ENCODE measurements at regions not wholly inside any gene's neighbourhood (a gene's known extent, or its start where the extent isn't known, plus 50 kb on each side); places are given as distances from the start of the nearest gene placed in this dataset.
"Not testable (repeated sequence)": the region's sequence is repeated elsewhere in the genome, so short reads cannot be mapped to it uniquely, and the experiment has no call there.

DNA sequence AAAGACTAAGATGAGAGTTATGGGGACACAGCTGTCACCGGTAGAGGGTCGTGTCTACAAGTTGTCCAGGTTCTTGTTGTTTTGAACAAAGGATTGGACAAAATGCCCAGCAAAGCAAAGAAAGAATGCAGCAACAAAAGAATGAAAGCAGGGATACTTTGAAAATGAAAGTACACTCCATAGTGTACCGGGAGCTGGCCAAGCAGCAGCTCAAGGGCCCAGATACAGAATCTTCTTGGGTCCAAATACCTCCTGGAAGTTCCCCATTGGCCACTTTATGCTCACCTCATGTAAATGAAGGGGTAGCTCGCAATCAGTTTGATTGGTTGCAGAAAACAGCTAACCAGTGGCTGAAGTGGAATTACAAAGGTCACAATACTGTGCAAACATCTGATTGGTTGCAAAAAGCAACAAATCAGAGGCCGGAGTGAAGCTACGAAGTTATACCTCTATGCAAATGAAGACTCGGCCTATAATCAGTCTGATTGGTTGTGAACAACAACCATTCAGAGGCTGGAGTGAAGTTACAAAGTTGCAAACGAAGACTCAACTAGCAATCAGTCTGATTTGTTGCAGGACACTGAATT is 474.9 kb upstream of the TMEFF2 start:
- DNase-seq (ENCODE audit: low read depth in 2 of 2) = no peak

DNA sequence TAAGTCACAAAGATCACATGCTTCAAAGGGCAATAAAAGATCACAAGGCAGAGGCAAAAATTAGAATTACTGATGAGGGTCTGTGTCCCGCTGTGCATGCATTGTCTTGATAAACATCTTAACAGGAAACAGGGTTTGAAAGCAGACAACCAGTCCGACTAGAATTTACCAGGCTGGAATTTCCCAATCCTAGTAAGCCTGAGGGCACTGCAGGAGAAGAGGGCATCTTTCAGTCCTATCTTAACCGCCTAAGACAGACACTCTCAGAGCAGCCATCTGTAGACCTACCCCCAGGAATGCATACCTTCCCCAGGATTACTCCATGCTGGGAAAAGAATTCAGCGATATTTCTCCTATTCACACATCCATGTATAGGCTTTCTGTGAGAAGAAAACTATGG is 465.8 kb upstream of the TMEFF2 start:
- not testable (repeated sequence) for DNase-seq (ENCODE audit: low read depth in 2 of 2)

DNA sequence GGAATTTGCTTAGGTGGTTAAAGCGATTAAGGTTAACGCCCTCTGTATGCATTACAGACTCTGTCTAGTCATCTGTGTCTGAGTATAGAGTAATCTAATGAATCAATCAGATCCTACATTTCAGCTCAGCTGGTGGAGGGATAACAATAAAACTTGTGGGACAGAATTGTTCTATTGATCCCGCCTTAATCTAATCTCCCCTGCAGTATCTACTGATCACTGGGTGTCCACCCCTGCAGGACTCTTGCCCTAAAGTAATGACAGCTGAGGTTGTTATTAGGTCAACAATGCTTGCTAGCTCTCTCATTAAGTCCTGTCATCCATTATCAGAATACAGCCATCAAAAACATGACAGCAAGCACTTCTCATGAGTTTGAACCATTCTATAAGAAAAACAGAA is 462.6 kb upstream of the TMEFF2 start:
- no peak for DNase-seq (ENCODE audit: low read depth in 2 of 2)

DNA sequence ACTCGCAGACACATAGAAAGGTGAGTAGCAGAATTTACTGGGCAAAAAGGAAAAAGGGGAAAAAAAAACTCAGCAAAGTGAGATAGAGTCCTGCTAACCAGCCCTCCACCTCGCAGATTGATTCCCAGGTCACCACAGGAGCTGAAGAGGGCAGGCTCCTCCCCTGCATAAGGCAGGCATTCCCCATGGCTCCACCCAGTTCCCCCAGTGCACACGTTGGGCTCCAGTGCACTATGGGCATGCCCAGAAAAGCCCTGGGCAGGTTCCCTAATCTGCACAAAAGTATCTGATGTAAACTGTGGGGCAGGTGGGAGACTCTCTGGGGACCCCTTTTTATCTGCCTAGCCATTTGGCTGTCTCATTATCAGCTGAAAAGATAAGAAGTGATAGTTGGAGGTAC is 461.2 kb upstream of the TMEFF2 start:
- no peak for DNase-seq (ENCODE audit: low read depth in 2 of 2)

DNA sequence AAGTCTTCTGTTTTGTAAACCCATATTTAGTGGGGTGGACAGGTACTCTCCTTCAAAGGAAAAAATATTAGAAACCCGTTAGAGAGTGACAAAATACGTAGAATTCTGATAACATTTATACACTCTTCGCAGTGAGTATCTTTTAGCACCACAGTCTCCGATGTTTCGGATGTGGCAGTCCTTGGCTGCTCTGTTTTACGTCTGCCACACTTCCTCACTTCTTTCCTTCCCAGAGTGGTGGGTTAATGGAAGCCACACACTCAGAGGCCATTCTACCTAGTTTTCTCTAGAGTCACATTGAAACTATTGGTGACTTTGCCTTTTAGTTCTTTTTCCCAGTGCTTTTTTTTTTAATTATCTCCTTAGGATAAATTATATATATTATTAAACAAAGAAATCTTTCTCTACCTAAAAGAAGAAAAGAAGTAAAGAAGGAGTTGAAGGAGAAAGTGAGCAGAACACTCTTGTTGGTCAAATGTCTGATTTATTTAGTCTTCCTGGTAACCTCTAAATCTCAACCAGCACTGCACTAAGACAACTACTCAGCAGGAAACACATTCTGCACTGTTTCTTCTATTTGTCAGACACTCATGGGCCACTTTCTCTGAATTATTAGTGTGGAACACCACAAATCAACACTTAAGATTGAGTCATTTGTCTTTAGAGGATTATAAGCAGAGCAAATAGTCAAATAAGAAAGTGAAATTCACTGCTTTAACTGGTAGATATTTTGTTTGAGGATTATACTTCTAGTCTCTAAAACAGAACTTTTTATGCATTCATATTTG is 451.3 kb upstream of the TMEFF2 start:
- no peak for DNase-seq (ENCODE audit: low read depth in 2 of 2)

DNA sequence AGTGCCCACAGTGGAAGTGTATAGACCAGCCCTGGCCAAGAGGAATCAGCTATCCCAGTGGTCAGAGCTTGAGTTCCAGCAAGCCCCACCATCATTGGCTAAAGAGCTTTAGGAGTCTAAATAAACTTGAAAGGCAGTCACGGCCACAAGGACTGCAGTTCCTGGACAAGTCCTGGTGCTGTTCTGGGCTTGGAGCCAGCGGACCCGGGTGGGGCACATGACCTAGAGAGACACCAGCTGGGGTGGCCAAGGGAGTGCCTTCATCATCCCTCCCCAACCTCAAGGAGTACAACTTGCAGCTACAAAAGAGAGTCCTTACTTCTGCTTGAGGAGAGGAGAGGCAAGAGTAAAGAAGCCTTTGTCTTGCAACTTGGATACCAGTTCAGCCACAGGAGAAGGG is 439.8 kb upstream of the TMEFF2 start:
- DNase-seq (ENCODE audit: low read depth in 2 of 2) = no peak

DNA sequence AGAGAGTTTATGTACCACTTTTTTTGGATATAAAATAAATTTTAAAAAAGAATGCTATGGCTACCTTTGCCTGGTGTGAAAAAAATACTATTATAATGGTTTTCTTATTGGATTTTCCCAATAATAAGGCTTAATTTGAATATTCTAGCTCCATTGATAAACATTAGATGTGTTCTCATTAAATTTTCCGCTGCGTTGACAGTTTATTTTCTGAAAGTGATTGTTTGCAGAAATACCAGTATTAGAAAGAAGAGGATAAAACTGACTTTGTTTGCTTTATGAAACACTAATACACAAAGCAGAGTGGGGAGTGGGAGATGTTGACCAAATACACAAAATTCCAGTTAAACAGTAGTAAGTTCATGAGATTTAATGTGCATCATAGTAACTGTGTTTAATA is 433.3 kb upstream of the TMEFF2 start:
- DNase-seq (ENCODE audit: low read depth in 2 of 2) = no peak

DNA sequence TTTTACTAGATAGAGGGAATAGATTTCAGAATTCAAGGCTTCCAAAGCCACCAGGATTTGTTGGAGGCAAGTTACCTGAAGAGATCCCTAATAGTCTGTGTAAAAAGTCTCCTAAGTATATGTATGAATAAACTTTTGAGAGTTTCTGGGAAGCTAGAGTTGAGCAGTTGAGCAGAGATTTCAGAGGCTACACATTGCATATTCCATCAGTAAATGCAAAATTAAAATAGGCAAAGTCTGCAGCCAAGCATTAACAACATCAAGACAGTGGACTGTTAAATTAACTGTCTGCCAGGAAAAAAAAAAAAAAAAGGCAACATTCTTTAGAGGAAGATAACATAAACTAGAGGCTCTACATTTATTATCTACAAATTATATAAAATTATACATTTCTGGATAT is 420.4 kb upstream of the TMEFF2 start:
- no peak for DNase-seq (ENCODE audit: low read depth in 2 of 2)

DNA sequence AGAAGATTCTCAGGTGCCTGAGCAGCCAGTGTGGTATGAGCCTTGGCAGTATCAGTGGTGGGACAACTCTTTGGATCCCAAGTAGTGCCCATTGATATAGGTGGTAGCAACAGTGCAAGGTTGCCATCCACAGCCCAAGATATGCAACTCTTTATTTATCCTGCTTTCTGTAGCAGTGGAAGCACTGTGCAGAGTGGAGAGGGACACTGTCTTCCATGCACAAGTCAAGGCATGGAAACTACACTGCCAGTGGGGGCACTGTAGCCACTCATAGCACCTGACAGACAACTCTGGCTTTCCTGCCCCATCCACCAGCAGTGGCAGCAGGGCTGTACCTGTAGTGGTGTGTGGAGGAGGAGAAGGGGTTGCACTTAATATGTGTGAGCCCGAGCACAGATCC is 409.6 kb upstream of the TMEFF2 start:
- no peak for DNase-seq (ENCODE audit: low read depth in 2 of 2)

DNA sequence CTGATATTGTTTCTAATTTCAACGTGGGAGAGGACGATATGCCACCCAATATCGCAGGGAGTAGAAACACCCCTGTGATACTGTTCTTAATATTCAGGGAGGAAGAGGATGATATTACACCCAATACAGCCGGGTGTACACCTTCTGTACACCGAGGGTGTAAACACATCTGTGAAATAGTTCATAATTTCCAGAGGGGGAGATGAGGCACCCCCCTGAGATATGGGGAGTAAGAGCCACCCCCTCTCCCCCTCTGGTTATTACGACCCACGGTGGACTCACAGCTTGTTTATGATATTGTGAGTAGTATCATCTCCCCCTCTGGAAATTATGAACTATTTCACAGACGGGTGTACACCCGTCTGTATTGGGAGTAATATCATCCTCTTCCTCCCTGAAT is 403.9 kb upstream of the TMEFF2 start:
- not testable (repeated sequence) for DNase-seq (ENCODE audit: low read depth in 2 of 2)

DNA sequence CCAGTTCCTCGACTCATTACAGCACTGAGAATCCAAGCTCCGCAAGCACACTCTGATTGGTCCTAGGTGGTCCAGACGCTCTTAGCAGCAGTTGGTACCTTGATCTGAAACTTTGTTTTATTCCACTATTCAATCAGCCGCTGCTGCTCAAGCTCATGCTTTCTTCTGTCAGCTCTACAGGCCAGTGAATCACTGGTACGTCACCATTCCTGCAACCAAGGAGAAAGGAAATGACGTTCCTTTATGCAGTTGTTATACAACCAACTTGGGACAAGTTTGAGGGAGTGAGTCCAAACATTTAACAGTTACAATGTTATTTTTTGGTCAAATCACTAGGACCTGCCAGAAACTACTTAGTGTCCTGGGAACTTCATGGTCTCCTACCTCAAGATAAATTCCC is 398.8 kb upstream of the TMEFF2 start:
- DNase-seq (ENCODE audit: low read depth in 2 of 2) = no peak

DNA sequence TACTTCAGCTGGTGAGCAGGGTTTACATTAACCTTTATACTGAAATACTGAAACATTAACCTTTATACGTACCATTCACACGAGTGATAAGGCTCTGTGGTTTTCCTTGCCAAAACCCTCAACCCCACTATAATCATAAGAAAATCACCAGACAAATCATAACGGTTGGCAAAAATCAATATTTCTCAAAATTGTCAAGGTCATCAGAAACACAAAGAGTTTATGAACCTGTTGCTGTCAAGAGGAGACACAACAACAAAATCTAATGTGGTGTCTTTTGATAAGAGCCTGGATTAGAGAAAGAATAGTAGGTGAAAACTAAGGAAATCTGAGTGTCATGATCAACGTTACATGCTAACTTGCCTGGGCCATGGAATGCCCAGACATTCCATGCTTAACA is 396.9 kb upstream of the TMEFF2 start:
- DNase-seq (ENCODE audit: low read depth in 2 of 2) = no peak

DNA sequence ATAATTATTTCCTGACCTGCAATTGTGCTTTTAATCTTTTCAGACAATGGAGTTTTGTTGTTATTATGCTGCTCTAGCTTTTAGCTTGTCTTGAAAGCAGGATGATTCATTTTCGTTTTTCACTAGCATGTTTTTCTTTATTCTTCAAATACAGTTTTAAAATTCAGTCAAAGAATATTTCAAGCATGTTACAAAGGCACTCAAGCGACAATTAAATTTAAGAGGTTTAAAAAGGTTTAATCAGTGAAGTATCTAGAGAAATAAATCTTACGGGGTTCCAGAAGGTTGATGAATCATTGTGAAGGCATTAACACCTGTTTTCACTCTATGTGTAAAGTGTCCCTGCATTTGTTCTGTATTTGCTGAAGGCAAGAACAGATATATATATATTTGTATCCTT is 390.7 kb upstream of the TMEFF2 start:
- DNase-seq (ENCODE audit: low read depth in 2 of 2) = no peak

DNA sequence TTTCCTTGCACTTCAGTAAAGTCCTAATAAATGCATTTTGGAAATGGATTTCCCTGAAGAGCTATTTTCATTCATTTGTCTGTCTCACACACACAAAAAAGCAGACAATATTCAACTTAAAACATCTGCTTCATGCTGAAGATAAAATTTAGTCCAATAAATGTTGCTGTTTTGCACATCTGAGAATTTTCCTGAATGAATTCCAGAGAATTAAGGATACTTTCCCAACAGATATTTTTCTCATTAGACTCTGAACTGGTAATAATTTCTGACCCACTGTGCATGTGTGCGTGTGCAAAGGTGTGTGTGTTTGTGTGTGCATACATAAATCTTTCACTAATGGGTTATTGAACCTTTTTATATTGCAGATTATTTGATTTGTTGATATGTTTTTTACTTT is 390.2 kb upstream of the TMEFF2 start:
- no peak for DNase-seq (ENCODE audit: low read depth in 2 of 2)

DNA sequence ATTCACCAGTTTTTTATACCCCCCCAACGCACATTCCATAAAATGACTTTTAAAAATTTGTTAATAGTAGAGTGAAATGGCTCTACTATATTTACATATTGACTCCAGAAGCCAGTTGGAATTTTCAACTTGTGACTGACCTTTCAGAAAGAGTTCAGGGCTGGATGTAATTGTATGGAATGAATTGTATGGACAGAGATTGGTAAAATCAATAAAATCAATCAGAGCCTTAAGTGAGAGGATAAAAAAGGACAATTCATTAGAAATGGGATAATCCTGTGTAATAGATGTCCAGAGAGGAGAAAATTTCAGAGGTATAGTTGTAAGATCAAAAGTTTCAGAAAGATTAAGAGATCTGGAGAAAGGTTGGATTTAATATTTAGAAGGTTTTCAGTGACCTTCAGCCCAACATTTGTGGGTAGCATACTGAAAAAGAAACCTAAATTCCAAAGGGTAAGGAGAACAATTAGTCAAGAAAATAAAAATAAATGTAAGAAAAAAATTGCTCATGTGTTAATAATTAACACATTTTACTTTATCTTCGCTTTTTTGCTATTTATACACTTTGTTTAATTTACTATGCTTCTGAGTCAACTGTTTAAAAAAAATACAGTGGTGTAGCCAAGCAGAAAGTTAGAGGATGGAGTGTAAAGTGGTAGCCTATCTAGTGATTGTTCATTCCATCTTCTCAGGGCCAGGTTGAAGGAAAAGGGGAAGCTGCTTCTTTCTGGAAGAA is 385.4 kb upstream of the TMEFF2 start:
- DNase-seq (ENCODE audit: low read depth in 2 of 2) = no peak

DNA sequence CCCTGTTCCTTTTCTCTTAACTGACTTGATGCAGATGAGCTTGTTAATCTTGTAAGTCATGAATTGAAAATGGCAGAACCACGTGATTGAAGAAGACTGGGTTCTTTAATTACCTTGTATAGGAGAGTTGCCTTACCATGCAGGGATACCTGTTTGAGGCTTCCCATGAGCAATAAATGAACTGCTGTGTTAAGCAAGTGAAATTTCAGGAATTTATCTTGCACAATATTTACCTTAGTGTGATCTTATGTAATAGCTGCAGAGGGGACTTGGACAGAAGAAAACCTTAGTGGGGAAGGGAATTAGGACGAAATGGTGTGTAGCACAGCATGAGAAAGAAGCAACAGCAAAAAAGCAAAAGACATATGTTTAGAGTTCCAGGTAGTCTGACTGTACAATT is 384.0 kb upstream of the TMEFF2 start:
- DNase-seq (ENCODE audit: low read depth in 2 of 2) = no peak

DNA sequence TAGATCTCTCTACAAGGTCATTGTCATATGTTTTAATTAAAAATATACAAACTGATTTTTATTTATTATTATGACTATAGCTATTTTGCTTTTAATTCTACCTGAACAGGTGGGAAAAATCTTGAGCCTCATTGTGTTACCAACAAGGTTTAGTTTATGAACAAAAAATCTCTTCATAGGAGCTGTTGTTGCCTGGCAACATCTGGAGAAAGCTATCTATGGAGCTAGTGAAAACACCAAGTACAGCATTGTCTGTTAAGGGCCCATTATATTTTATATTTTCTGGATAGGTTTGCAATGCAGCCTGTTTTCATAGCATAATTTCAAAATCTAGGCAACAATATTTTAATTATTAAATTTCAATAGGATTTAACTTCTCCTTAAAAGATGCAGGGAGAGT is 383.0 kb upstream of the TMEFF2 start:
- DNase-seq (ENCODE audit: low read depth in 2 of 2) = no peak

DNA sequence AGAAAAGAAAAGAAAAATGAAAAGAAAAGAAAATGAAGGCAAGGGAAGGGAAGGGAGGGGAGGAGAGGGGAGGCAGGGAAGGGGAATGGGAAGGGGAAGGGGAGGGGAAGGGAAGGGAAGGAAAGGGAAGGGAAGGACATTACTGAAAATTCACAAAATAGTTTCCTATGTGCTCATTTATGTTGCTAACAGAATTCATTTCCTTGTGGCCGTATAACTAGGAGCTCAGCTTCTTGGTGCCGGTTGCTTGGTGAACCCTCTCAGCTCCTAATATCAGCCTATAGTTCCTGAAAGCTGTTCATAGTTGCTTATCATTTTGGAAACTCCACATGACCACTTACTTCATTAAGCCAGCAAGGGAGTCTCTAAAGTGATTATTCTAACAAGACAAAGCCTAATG is 379.8 kb upstream of the TMEFF2 start:
- no peak for DNase-seq (ENCODE audit: low read depth in 2 of 2)

DNA sequence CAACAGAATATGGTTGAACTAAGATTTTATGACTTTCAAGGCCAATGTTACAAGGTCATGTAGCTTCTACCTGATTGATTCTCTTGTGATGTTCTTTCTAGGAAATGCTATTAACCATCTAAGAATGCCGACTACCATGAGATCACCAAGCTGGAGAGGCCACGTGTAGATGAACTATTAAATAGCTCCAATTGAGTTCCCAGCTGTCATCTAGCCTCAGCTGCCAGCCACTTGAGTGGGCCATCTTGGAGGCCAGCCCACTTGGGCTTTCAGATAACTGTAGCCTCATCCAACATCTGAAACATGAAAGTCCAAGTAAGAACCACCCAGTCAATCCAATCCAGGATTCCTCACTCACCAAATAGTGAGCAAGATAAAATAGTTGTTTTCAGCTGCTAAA is 376.9 kb upstream of the TMEFF2 start:
- DNase-seq (ENCODE audit: low read depth in 2 of 2) = no peak

DNA sequence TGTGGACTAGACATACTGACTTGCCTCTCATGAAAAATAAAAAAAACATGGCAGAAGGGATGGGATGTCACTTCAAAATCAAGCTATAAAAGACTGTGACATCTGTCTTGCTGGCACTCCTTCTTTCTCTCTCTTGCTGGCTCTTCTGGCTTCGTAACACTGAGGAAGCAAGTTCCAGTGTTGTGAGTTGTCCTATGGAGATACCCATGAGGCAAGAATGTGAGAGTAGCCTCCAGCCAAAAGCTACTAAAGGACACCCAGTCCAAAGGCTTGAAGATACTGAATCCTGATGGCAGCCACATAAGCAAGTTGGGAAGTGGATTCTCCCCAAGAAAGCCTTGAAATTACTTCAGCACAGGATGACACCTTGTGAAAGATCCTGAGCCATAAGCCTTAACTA is 376.1 kb upstream of the TMEFF2 start:
- no peak for DNase-seq (ENCODE audit: low read depth in 2 of 2)

DNA sequence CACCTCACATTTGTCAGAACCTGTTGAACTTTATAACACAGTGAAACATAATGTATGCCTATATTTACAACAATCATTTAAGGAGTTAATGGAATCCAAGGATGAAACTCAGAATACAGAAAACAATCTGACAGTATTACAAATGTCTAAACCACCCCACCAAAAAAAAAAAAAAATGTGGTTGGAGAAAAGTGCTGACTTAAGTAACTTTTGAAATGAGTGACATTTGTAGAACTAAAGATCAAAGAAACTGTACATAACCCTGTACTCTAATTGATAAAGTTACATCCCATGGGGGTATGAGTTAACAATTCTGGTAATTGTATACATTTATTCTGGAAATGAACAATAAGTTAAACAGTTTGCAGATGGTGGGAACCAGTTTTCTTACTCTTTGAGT is 372.1 kb upstream of the TMEFF2 start:
- no peak for DNase-seq (ENCODE audit: low read depth in 2 of 2)

DNA sequence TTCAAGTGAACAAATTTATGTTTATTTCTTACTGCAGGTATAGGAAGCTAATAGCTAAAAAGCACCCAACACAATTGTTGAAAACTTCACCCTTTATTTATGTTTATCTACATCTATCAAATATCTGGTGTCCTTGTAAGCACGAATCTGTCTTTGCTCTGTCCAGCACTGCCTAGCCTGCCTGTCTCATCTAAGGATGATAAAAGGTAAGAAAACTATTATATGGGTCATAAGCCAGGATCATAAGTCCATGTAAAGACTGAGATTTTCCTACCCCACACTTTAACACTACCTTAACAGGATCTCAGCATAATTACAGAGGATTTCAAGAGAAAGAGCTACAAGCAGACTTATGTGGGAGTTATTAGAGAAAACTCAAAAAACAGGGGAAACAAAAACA is 365.6 kb upstream of the TMEFF2 start:
- no peak for DNase-seq (ENCODE audit: low read depth in 2 of 2)

DNA sequence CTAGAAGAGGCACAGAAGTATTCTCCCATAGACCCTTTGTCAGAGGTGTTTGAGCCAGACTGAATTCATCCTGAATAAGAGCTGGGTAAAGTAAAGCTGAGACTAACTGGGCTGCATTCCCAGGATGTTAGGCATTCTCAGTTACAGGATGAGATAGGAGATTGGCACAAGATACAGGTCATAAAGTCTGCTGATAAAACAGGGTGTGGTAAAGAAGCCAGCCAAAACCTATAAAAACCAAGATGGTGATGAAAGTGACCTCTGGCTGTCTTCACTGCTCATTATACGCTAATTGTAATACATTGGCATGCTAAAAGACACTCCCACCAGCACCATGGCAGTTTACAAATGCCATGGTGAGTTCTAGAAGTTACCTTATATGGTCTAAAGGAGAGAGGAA is 364.9 kb upstream of the TMEFF2 start:
- DNase-seq (ENCODE audit: low read depth in 2 of 2) = no peak

Measured in fibroblast of skin of left biceps (primary cell).